ENCODE measurements at regions not wholly inside any gene's neighbourhood (a gene's known extent, or its start where the extent isn't known, plus 50 kb on each side); places are given as distances from the start of the nearest gene placed in this dataset.

- H4K91ac ChIP-seq (ENCODE audit: low read depth, low read length): no peak overlapping the region
- no peaks in the 10 kb centered on the region for H3K9me3 ChIP-seq (ENCODE audit: insufficient read depth, low read depth, low read length)
- WGBS (ENCODE audit: extremely low coverage, insufficient coverage, insufficient read length): no CpG with 5 or more reads among the region's 7 CpGs
- H3K79me2 ChIP-seq (ENCODE audit: control insufficient read depth, insufficient read depth, low read length, poor library complexity): no peaks in the 10 kb centered on the region
- H2BK12ac ChIP-seq (ENCODE audit: low read length): no peak overlapping the region
- H3K4ac ChIP-seq (ENCODE audit: low read depth, low read length): no peak overlapping the region
- no peak overlapping the region for H3K18ac ChIP-seq (ENCODE audit: low read length)
- H3K79me1 ChIP-seq (ENCODE audit: low read length): no peaks in the 10 kb centered on the region
- H2AK5ac ChIP-seq (ENCODE audit: low read length): no peak overlapping the region
- H3K23ac ChIP-seq (ENCODE audit: low read length): no peak overlapping the region
- H3K27me3 ChIP-seq (ENCODE audit: insufficient read depth, low read length): no peaks in the 10 kb centered on the region
- no peak overlapping the region for H3K27ac ChIP-seq (ENCODE audit: low read depth, low read length)
- H3K4me1 ChIP-seq (ENCODE audit: control insufficient read depth in 1 of 2, insufficient read depth in 2 of 2, low read length in 2 of 2): no peaks in the 10 kb centered on the region
- no peak overlapping the region for H4K12ac ChIP-seq (ENCODE audit: low read depth, low read length)
- H3K14ac ChIP-seq (ENCODE audit: low read length): no peak overlapping the region
- no peaks in the 10 kb centered on the region for H3K36me3 ChIP-seq (ENCODE audit: control insufficient read depth in 1 of 2, insufficient read depth in 2 of 2, low read length in 2 of 2)
- no peak overlapping the region for H3K4me2 ChIP-seq (ENCODE audit: low read length)
- DNase-seq: no peak
- H2BK120ac ChIP-seq (ENCODE audit: insufficient read depth, low read length, poor library complexity): no peak overlapping the region
- no peak overlapping the region for H2BK5ac ChIP-seq (ENCODE audit: low read depth, low read length, poor library complexity)
- H2AFZ ChIP-seq (ENCODE audit: insufficient read depth, low read length, poor library complexity): no peak overlapping the region
- H3K9ac ChIP-seq (ENCODE audit: low read length): no peak overlapping the region
- no peak overlapping the region for H4K8ac ChIP-seq (ENCODE audit: low read depth, low read length)
- no peak overlapping the region for H3K4me3 ChIP-seq (ENCODE audit: low read depth, low read length)
Measured at GRCh38 chr11:80414181-80415165, 973.6 kb upstream of the TENM4 start.

GRCh38 chr11:80412604-80413003, 971.8 kb upstream of the TENM4 start:
- Histone ChIP-seq H4K91ac (ENCODE audit: low read depth, low read length) (no peak overlapping the region), H3K9me3 (ENCODE audit: insufficient read depth, low read depth, low read length) (no peaks in the 10 kb centered on the region), H3K18ac (ENCODE audit: low read length) (no peak overlapping the region), H2AK5ac (ENCODE audit: low read length) (no peak overlapping the region), H3K79me2 (ENCODE audit: control insufficient read depth, insufficient read depth, low read length, poor library complexity) (no peaks in the 10 kb centered on the region), H3K27me3 (ENCODE audit: insufficient read depth, low read length) (no peaks in the 10 kb centered on the region), H3K36me3 (ENCODE audit: control insufficient read depth in 1 of 2, insufficient read depth in 2 of 2, low read length in 2 of 2) (no peaks in the 10 kb centered on the region), H3K9ac (ENCODE audit: low read length) (no peak overlapping the region), H3K14ac (ENCODE audit: low read length) (no peak overlapping the region), H3K79me1 (ENCODE audit: low read length) (no peaks in the 10 kb centered on the region), H3K27ac (ENCODE audit: low read depth, low read length) (no peak overlapping the region), H2AFZ (ENCODE audit: insufficient read depth, low read length, poor library complexity) (no peak overlapping the region), H3K4me1 (ENCODE audit: control insufficient read depth in 1 of 2, insufficient read depth in 2 of 2, low read length in 2 of 2) (no peaks in the 10 kb centered on the region), H3K4me3 (ENCODE audit: low read depth, low read length) (no peak overlapping the region), H3K4me2 (ENCODE audit: low read length) (no peak overlapping the region), H2BK120ac (ENCODE audit: insufficient read depth, low read length, poor library complexity) (no peak overlapping the region), H3K23ac (ENCODE audit: low read length) (no peak overlapping the region), H4K8ac (ENCODE audit: low read depth, low read length) (no peak overlapping the region), H2BK12ac (ENCODE audit: low read length) (no peak overlapping the region), H4K12ac (ENCODE audit: low read depth, low read length) (no peak overlapping the region), H3K4ac (ENCODE audit: low read depth, low read length) (no peak overlapping the region), H2BK5ac (ENCODE audit: low read depth, low read length, poor library complexity) (no peak overlapping the region)
- DNase-seq: no peak
- no CpG with 5 or more reads among the region's 5 CpGs for WGBS (ENCODE audit: extremely low coverage, insufficient coverage, insufficient read length)

- H3K9ac ChIP-seq (ENCODE audit: low read length): no peak overlapping the region
- H3K18ac ChIP-seq (ENCODE audit: low read length): no peak overlapping the region
- no peak overlapping the region for H4K12ac ChIP-seq (ENCODE audit: low read depth, low read length)
- H4K8ac ChIP-seq (ENCODE audit: low read depth, low read length): no peak overlapping the region
- no peaks in the 10 kb centered on the region for H3K27me3 ChIP-seq (ENCODE audit: insufficient read depth, low read length)
- no peaks in the 10 kb centered on the region for H3K79me1 ChIP-seq (ENCODE audit: low read length)
- no peak overlapping the region for H3K4ac ChIP-seq (ENCODE audit: low read depth, low read length)
- DNase-seq: no peak
- H3K4me1 ChIP-seq (ENCODE audit: control insufficient read depth in 1 of 2, insufficient read depth in 2 of 2, low read length in 2 of 2): no peaks in the 10 kb centered on the region
- no peak overlapping the region for H2BK5ac ChIP-seq (ENCODE audit: low read depth, low read length, poor library complexity)
- WGBS (ENCODE audit: extremely low coverage, insufficient coverage, insufficient read length): no CpG with 5 or more reads among the region's 3 CpGs
- H2AFZ ChIP-seq (ENCODE audit: insufficient read depth, low read length, poor library complexity): no peak overlapping the region
- no peak overlapping the region for H3K4me2 ChIP-seq (ENCODE audit: low read length)
- no peak overlapping the region for H3K4me3 ChIP-seq (ENCODE audit: low read depth, low read length)
- H2BK12ac ChIP-seq (ENCODE audit: low read length): no peak overlapping the region
- H3K9me3 ChIP-seq (ENCODE audit: insufficient read depth, low read depth, low read length): no peaks in the 10 kb centered on the region
- H3K14ac ChIP-seq (ENCODE audit: low read length): no peak overlapping the region
- no peak overlapping the region for H4K91ac ChIP-seq (ENCODE audit: low read depth, low read length)
- H3K23ac ChIP-seq (ENCODE audit: low read length): no peak overlapping the region
- H2AK5ac ChIP-seq (ENCODE audit: low read length): no peak overlapping the region
- no peaks in the 10 kb centered on the region for H3K36me3 ChIP-seq (ENCODE audit: control insufficient read depth in 1 of 2, insufficient read depth in 2 of 2, low read length in 2 of 2)
- no peak overlapping the region for H3K27ac ChIP-seq (ENCODE audit: low read depth, low read length)
- H2BK120ac ChIP-seq (ENCODE audit: insufficient read depth, low read length, poor library complexity): no peak overlapping the region
- no peaks in the 10 kb centered on the region for H3K79me2 ChIP-seq (ENCODE audit: control insufficient read depth, insufficient read depth, low read length, poor library complexity)
Measured at GRCh38 chr11:80393210-80393609, 952.4 kb upstream of the TENM4 start.

GRCh38 chr11:80390505-80390904, 949.7 kb upstream of the TENM4 start:
- H3K4me3 ChIP-seq (ENCODE audit: low read depth, low read length): no peak overlapping the region
- no peaks in the 10 kb centered on the region for H3K79me2 ChIP-seq (ENCODE audit: control insufficient read depth, insufficient read depth, low read length, poor library complexity)
- H3K23ac ChIP-seq (ENCODE audit: low read length): no peak overlapping the region
- H3K79me1 ChIP-seq (ENCODE audit: low read length): no peaks in the 10 kb centered on the region
- WGBS (ENCODE audit: extremely low coverage, insufficient coverage, insufficient read length): no CpG with 5 or more reads among the region's 2 CpGs
- H3K9me3 ChIP-seq (ENCODE audit: insufficient read depth, low read depth, low read length): no peaks in the 10 kb centered on the region
- H3K27me3 ChIP-seq (ENCODE audit: insufficient read depth, low read length): no peaks in the 10 kb centered on the region
- H2BK12ac ChIP-seq (ENCODE audit: low read length): no peak overlapping the region
- H2AK5ac ChIP-seq (ENCODE audit: low read length): no peak overlapping the region
- H3K4me1 ChIP-seq (ENCODE audit: control insufficient read depth in 1 of 2, insufficient read depth in 2 of 2, low read length in 2 of 2): no peaks in the 10 kb centered on the region
- no peak overlapping the region for H4K8ac ChIP-seq (ENCODE audit: low read depth, low read length)
- H3K18ac ChIP-seq (ENCODE audit: low read length): no peak overlapping the region
- H4K12ac ChIP-seq (ENCODE audit: low read depth, low read length): no peak overlapping the region
- no peak overlapping the region for H3K9ac ChIP-seq (ENCODE audit: low read length)
- no peak overlapping the region for H2BK5ac ChIP-seq (ENCODE audit: low read depth, low read length, poor library complexity)
- H4K91ac ChIP-seq (ENCODE audit: low read depth, low read length): no peak overlapping the region
- no peak overlapping the region for H3K27ac ChIP-seq (ENCODE audit: low read depth, low read length)
- DNase-seq: no peak
- no peak overlapping the region for H2BK120ac ChIP-seq (ENCODE audit: insufficient read depth, low read length, poor library complexity)
- H3K4ac ChIP-seq (ENCODE audit: low read depth, low read length): no peak overlapping the region
- no peaks in the 10 kb centered on the region for H3K36me3 ChIP-seq (ENCODE audit: control insufficient read depth in 1 of 2, insufficient read depth in 2 of 2, low read length in 2 of 2)
- H3K14ac ChIP-seq (ENCODE audit: low read length): no peak overlapping the region
- no peak overlapping the region for H2AFZ ChIP-seq (ENCODE audit: insufficient read depth, low read length, poor library complexity)
- no peak overlapping the region for H3K4me2 ChIP-seq (ENCODE audit: low read length)

Data from trophoblast cell (in vitro differentiated cells and primary cell).